ENCODE measurements at regions not wholly inside any gene's neighbourhood (a gene's known extent, or its start where the extent isn't known, plus 50 kb on each side); places are given as distances from the start of the nearest gene placed in this dataset.

- H3K14ac ChIP-seq (ENCODE audit: insufficient read depth, low read length), result no peak overlapping the region
- TF ChIP-seq CTCF (conservative IDR thresholded peaks at IDR 0.05), result no peak
- WGBS (ENCODE audit: extremely low coverage, insufficient read length, low lambda C conversion rate), result no CpG with 5 or more reads among the region's 10 CpGs
- H3K9ac ChIP-seq (ENCODE audit: extremely low read depth, insufficient read length, low read length), result no peak overlapping the region
- no peaks in the 10 kb centered on the region for H4K20me1 ChIP-seq (ENCODE audit: control insufficient read depth, insufficient read depth, insufficient read length)
- H4K5ac ChIP-seq (ENCODE audit: insufficient read length, low read depth, low read length), result no peak overlapping the region
- H4K8ac ChIP-seq (replicated peaks; ENCODE audit: insufficient read length, low read depth, low read length), result no peak overlapping the region
- no peak overlapping the region for H3K27ac Mint-ChIP-seq
- no peak overlapping the region for H2BK15ac ChIP-seq (ENCODE audit: low read depth, low read length)
- H3K9me3 ChIP-seq (ENCODE audit: control insufficient read depth, low read depth, low read length), result no peaks in the 10 kb centered on the region
- H2BK12ac ChIP-seq (ENCODE audit: insufficient read length, low read depth, low read length), result no peak overlapping the region
- H3K27ac ChIP-seq (ENCODE audit: insufficient read length, low read depth, low read length), result no peak overlapping the region
- no peaks in the 10 kb centered on the region for H3K23me2 ChIP-seq (ENCODE audit: insufficient read length, low read depth, low read length, poor library complexity, severe bottlenecking)
- H3K56ac ChIP-seq (ENCODE audit: insufficient read length, low read depth, low read length), result no peak overlapping the region
- H3K4me2 ChIP-seq (ENCODE audit: insufficient read depth, insufficient read length, low read length), result no peak overlapping the region
- no peak overlapping the region for H2BK120ac ChIP-seq (ENCODE audit: low read depth, low read length, poor library complexity, severe bottlenecking)
- no peak overlapping the region for H3K4ac ChIP-seq (ENCODE audit: low read depth, low read length)
- no peak overlapping the region for H2AFZ ChIP-seq (ENCODE audit: low read length)
- H3K4me3 Mint-ChIP-seq, result no peak overlapping the region
- no peak overlapping the region for H2AK5ac ChIP-seq (ENCODE audit: insufficient read length, low read length)
- H3K27me3 ChIP-seq (ENCODE audit: insufficient read depth, low read length), result no peaks in the 10 kb centered on the region
- H3K36me3 Mint-ChIP-seq (ENCODE audit: insufficient read depth in 1 of 3, low read depth in 3 of 3), result no peaks in the 10 kb centered on the region; a peak in 2 of 7 replicates
- no peak overlapping the region for H3K18ac ChIP-seq (ENCODE audit: insufficient read length, low read depth, low read length)
- H3K27me3 Mint-ChIP-seq (ENCODE audit: low read depth), result no peaks in the 10 kb centered on the region
- no peak for DNase-seq
- no peak overlapping the region for H3T11ph ChIP-seq (ENCODE audit: low read length)
- H3K4me1 ChIP-seq (ENCODE audit: insufficient read depth, low read length), result no peaks in the 10 kb centered on the region
- H2BK5ac ChIP-seq (ENCODE audit: insufficient read length, low read length), result no peak overlapping the region
- H3K4me1 Mint-ChIP-seq, result peaks cover 0 to 4% of the 10 kb centered on the region in 2 experiments; a peak in 1 of 4 replicates
- H3K9me3 Mint-ChIP-seq, result peaks cover 0 to 3% of the 10 kb centered on the region in 2 experiments; a peak in 1 of 5 replicates
- no peaks in the 10 kb centered on the region for H3K79me2 ChIP-seq (ENCODE audit: insufficient read depth, low read length)
- no peak overlapping the region for H4K91ac ChIP-seq (ENCODE audit: insufficient read length, low read depth, low read length)
- no peak overlapping the region for H2BK20ac ChIP-seq (ENCODE audit: low read depth, low read length, poor library complexity, severe bottlenecking)
- no peaks in the 10 kb centered on the region for H3K79me1 ChIP-seq (ENCODE audit: insufficient read depth, low read depth, low read length, poor library complexity, severe bottlenecking)
- no peak overlapping the region for H3K23ac ChIP-seq (ENCODE audit: insufficient read length, low read depth, low read length)
These were observed 57.3 kb upstream of the CBLN2 start for GRCh38 chr18:72601481-72601880.
